ENCODE measurements at regions not wholly inside any gene's neighbourhood (a gene's known extent, or its start where the extent isn't known, plus 50 kb on each side); places are given as distances from the start of the nearest gene placed in this dataset.

- H3K4me3 ChIP-seq (ENCODE audit: low read depth, low read length) = no peak overlapping the region
- DNase-seq (ENCODE audit: low read depth) = no peak
- no peak for TF ChIP-seq CTCF (IDR thresholded peaks at IDR 0.05; ENCODE audit: insufficient read depth, low read length)
These were observed 641.1 kb upstream of the B3GALT2 start for GRCh38 chr1:193827516-193827915.

- no peak for TF ChIP-seq CTCF (IDR thresholded peaks at IDR 0.05; ENCODE audit: insufficient read depth, low read length)
- H3K4me3 ChIP-seq (ENCODE audit: low read depth, low read length) = no peak overlapping the region
- DNase-seq (ENCODE audit: low read depth) = no peak
These were observed 633.0 kb upstream of the B3GALT2 start for GRCh38 chr1:193819376-193819775.

- no peak for TF ChIP-seq CTCF (IDR thresholded peaks at IDR 0.05; ENCODE audit: insufficient read depth, low read length)
- no peak overlapping the region for H3K4me3 ChIP-seq (ENCODE audit: low read depth, low read length)
- DNase-seq (ENCODE audit: low read depth) = no peak
These were observed 620.8 kb upstream of the B3GALT2 start for GRCh38 chr1:193807208-193807607.

GRCh38 chr1:193806079-193807048, 620.0 kb upstream of the B3GALT2 start:
- no peak overlapping the region for H3K4me3 ChIP-seq (ENCODE audit: low read depth, low read length)
- no peak for DNase-seq (ENCODE audit: low read depth)
- TF ChIP-seq CTCF (IDR thresholded peaks at IDR 0.05; ENCODE audit: insufficient read depth, low read length) = no peak

GRCh38 chr1:193799948-193800690, 613.7 kb upstream of the B3GALT2 start:
- no peak overlapping the region for H3K4me3 ChIP-seq (ENCODE audit: low read depth, low read length)
- TF ChIP-seq CTCF (IDR thresholded peaks at IDR 0.05; ENCODE audit: insufficient read depth, low read length) = no peak
- no peak for DNase-seq (ENCODE audit: low read depth)

GRCh38 chr1:193799371-193799770, 613.0 kb upstream of the B3GALT2 start:
- TF ChIP-seq CTCF (IDR thresholded peaks at IDR 0.05; ENCODE audit: insufficient read depth, low read length) = no peak
- no peak overlapping the region for H3K4me3 ChIP-seq (ENCODE audit: low read depth, low read length)
- DNase-seq (ENCODE audit: low read depth) = no peak
